ENCODE measurements at regions not wholly inside any gene's neighbourhood (a gene's known extent, or its start where the extent isn't known, plus 50 kb on each side); places are given as distances from the start of the nearest gene placed in this dataset.

DNA sequence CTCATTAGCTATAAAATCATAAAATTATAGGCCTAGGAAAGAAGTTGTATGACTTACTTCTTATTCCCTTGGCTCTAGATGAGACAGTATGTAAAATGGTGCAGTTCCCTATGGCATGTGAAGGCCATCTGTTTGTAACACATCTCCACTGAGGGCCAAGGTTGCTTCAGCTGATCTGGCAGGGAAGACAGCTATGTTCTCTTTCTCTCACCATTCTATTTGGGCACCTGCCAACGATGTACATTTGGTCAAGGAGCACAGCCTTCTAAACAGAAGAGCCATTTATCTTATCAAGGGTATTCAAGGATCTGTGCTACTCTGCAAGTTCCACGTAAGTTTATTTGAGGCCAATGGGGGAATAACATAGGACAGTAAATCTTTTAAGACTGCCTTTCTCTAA is 129.8 kb upstream of the TOM1L1 start:
- H4K20me1 ChIP-seq (ENCODE audit: low read depth, low read length): no peaks in the 10 kb centered on the region
- H3K27ac ChIP-seq (ENCODE audit: low read depth, low read length): no peak overlapping the region
- H3K4me2 ChIP-seq (ENCODE audit: low read depth, low read length, poor library complexity, severe bottlenecking): no peak overlapping the region
- no peak for TF ChIP-seq EZH2phosphoT487 (conservative IDR thresholded peaks at IDR 0.05; ENCODE audit: low read length)
- TF ChIP-seq, protein P1, sequence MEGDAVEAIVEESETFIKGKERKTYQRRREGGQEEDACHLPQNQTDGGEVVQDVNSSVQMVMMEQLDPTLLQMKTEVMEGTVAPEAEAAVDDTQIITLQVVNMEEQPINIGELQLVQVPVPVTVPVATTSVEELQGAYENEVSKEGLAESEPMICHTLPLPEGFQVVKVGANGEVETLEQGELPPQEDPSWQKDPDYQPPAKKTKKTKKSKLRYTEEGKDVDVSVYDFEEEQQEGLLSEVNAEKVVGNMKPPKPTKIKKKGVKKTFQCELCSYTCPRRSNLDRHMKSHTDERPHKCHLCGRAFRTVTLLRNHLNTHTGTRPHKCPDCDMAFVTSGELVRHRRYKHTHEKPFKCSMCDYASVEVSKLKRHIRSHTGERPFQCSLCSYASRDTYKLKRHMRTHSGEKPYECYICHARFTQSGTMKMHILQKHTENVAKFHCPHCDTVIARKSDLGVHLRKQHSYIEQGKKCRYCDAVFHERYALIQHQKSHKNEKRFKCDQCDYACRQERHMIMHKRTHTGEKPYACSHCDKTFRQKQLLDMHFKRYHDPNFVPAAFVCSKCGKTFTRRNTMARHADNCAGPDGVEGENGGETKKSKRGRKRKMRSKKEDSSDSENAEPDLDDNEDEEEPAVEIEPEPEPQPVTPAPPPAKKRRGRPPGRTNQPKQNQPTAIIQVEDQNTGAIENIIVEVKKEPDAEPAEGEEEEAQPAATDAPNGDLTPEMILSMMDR (IDR thresholded peaks at IDR 0.05; ENCODE audit: insufficient read depth, low read length, poor library complexity, severe bottlenecking): no peak
- H3K9me2 ChIP-seq (replicated peaks; ENCODE audit: insufficient read depth, low read length): no peaks in the 10 kb centered on the region
- no peak overlapping the region for H3K9ac ChIP-seq (ENCODE audit: low read length)
- no peaks in the 10 kb centered on the region for H3K36me3 ChIP-seq (ENCODE audit: low read length)
- no peak overlapping the region for H2AFZ ChIP-seq (ENCODE audit: low read depth, low read length, severe bottlenecking)
- H3K27me3 ChIP-seq (ENCODE audit: low read length): no peaks in the 10 kb centered on the region
- no peaks in the 10 kb centered on the region for H3K79me2 ChIP-seq (ENCODE audit: insufficient read depth, low read length)
- H3K9me3 ChIP-seq (ENCODE audit: insufficient read depth, low read length): no peaks in the 10 kb centered on the region
- no peaks in the 10 kb centered on the region for H3F3A ChIP-seq (ENCODE audit: insufficient read depth)
- H3K4me3 ChIP-seq (ENCODE audit: insufficient read depth, low read length, poor library complexity, severe bottlenecking): no peak overlapping the region

DNA sequence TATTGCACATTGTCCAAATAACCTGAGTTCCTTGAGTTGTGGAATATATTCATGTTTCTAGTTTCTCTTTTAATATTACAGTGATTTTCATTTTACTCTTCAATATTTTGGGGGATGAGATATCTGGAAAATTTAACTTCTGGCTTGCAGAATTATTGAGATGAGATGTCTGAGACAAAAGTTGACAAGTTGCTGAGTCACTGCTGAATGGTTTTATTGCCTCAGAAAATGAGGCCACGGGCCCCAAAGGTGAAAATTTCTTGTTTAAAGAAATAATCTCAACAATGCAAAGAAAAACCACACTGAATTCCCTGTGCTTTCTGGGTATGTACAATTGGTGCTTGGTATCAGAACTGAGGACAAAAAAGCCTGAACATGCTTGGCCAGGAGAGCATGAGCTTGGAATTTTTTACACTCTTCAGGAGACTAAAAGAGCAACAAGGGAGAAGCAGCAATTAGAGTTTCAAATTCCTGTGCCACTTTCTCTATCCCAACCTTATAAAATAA is 129.2 kb upstream of the TOM1L1 start:
- H3F3A ChIP-seq (ENCODE audit: insufficient read depth): no peaks in the 10 kb centered on the region
- H4K20me1 ChIP-seq (ENCODE audit: low read depth, low read length): no peaks in the 10 kb centered on the region
- H3K27ac ChIP-seq (ENCODE audit: low read depth, low read length): no peak overlapping the region
- H3K9me2 ChIP-seq (replicated peaks; ENCODE audit: insufficient read depth, low read length): no peaks in the 10 kb centered on the region
- H3K9me3 ChIP-seq (ENCODE audit: insufficient read depth, low read length): no peaks in the 10 kb centered on the region
- H3K79me2 ChIP-seq (ENCODE audit: insufficient read depth, low read length): no peaks in the 10 kb centered on the region
- TF ChIP-seq, protein P1 (IDR thresholded peaks at IDR 0.05; ENCODE audit: insufficient read depth, low read length, poor library complexity, severe bottlenecking): no peak
- no peak for TF ChIP-seq EZH2phosphoT487 (conservative IDR thresholded peaks at IDR 0.05; ENCODE audit: low read length)
- no peak overlapping the region for H3K9ac ChIP-seq (ENCODE audit: low read length)
- H3K27me3 ChIP-seq (ENCODE audit: low read length): no peaks in the 10 kb centered on the region
- H3K4me2 ChIP-seq (ENCODE audit: low read depth, low read length, poor library complexity, severe bottlenecking): no peak overlapping the region
- no peak overlapping the region for H3K4me3 ChIP-seq (ENCODE audit: insufficient read depth, low read length, poor library complexity, severe bottlenecking)
- H3K36me3 ChIP-seq (ENCODE audit: low read length): no peaks in the 10 kb centered on the region
- H2AFZ ChIP-seq (ENCODE audit: low read depth, low read length, severe bottlenecking): no peak overlapping the region

DNA sequence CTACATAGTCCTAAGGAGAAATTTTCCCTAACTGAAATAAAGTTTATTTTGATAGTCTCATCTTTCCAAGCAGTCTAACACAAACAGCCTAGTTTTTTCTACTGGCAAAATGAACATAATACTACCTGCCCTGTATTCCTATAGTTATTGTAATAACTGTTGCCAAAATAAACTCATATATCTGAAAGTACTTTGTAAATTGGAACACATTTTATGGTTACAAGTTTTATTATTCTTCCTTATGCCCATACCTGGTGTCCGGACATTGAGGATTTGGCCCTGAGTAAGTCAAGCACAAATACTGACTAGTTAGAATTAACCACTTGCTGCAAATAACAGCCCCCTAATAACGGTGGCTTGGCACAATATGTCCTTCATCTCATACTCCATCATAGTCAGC is 120.4 kb upstream of the TOM1L1 start:
- H2AFZ ChIP-seq (ENCODE audit: low read depth, low read length, severe bottlenecking): no peak overlapping the region
- no peaks in the 10 kb centered on the region for H3K79me2 ChIP-seq (ENCODE audit: insufficient read depth, low read length)
- H3K9me2 ChIP-seq (replicated peaks; ENCODE audit: insufficient read depth, low read length): no peaks in the 10 kb centered on the region
- H3K9me3 ChIP-seq (ENCODE audit: insufficient read depth, low read length): no peaks in the 10 kb centered on the region
- no peak overlapping the region for H3K27ac ChIP-seq (ENCODE audit: low read depth, low read length)
- no peaks in the 10 kb centered on the region for H3F3A ChIP-seq (ENCODE audit: insufficient read depth)
- no peaks in the 10 kb centered on the region for H3K27me3 ChIP-seq (ENCODE audit: low read length)
- H3K36me3 ChIP-seq (ENCODE audit: low read length): no peaks in the 10 kb centered on the region
- TF ChIP-seq EZH2phosphoT487 (conservative IDR thresholded peaks at IDR 0.05; ENCODE audit: low read length): no peak
- TF ChIP-seq, protein P1 (IDR thresholded peaks at IDR 0.05; ENCODE audit: insufficient read depth, low read length, poor library complexity, severe bottlenecking): no peak
- no peaks in the 10 kb centered on the region for H4K20me1 ChIP-seq (ENCODE audit: low read depth, low read length)
- no peak overlapping the region for H3K4me2 ChIP-seq (ENCODE audit: low read depth, low read length, poor library complexity, severe bottlenecking)
- no peak overlapping the region for H3K4me3 ChIP-seq (ENCODE audit: insufficient read depth, low read length, poor library complexity, severe bottlenecking)
- no peak overlapping the region for H3K9ac ChIP-seq (ENCODE audit: low read length)
